ENCODE measurements at regions not wholly inside any gene's neighbourhood (a gene's known extent, or its start where the extent isn't known, plus 50 kb on each side); places are given as distances from the start of the nearest gene placed in this dataset.

DNA sequence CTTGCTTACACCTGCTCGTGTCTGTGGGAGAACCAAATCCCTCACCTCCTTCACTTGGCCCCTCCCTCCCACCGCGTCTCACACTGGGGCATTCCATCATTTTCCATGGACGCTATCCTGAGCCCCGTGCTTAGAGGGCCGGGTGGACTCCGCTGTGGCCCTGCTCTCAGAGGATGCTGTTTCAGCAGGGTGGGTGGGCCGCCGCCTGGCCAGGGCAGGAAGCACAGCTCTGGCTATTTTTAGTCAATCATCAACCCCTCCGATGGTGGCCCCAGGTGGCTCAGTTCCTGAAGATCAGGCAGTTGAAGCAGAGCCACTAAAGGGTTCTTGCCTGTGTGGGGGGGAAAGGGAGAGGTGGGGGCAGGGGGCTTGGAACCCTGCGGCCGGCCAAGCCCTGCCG lies 230.3 kb downstream of the ENGASE start:
- peak overlapping the region; percentile 90 to 92 for H3K27ac ChIP-seq
- H3K4me1 ChIP-seq (ENCODE audit: control insufficient read depth in 1 of 2, low read depth in 2 of 2) = peaks cover 21 to 37% of the 10 kb centered on the region in 2 donors
- no peaks in the 10 kb centered on the region for H3K36me3 ChIP-seq
- H3K4me3 ChIP-seq = peak overlapping the region; percentile 59
- no peaks in the 10 kb centered on the region for H3K9me3 ChIP-seq
- TF ChIP-seq, protein P1, sequence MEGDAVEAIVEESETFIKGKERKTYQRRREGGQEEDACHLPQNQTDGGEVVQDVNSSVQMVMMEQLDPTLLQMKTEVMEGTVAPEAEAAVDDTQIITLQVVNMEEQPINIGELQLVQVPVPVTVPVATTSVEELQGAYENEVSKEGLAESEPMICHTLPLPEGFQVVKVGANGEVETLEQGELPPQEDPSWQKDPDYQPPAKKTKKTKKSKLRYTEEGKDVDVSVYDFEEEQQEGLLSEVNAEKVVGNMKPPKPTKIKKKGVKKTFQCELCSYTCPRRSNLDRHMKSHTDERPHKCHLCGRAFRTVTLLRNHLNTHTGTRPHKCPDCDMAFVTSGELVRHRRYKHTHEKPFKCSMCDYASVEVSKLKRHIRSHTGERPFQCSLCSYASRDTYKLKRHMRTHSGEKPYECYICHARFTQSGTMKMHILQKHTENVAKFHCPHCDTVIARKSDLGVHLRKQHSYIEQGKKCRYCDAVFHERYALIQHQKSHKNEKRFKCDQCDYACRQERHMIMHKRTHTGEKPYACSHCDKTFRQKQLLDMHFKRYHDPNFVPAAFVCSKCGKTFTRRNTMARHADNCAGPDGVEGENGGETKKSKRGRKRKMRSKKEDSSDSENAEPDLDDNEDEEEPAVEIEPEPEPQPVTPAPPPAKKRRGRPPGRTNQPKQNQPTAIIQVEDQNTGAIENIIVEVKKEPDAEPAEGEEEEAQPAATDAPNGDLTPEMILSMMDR (IDR thresholded peaks at IDR 0.05) = peak; percentile 19
- no peak for DNase-seq (ENCODE audit: low spot score)
- H3K27me3 ChIP-seq (replicated peaks; ENCODE audit: insufficient read depth) = no peaks in the 10 kb centered on the region
- no peak for ATAC-seq (ENCODE audit: insufficient number of reproducible peaks, low FRiP score, low read depth)

DNA sequence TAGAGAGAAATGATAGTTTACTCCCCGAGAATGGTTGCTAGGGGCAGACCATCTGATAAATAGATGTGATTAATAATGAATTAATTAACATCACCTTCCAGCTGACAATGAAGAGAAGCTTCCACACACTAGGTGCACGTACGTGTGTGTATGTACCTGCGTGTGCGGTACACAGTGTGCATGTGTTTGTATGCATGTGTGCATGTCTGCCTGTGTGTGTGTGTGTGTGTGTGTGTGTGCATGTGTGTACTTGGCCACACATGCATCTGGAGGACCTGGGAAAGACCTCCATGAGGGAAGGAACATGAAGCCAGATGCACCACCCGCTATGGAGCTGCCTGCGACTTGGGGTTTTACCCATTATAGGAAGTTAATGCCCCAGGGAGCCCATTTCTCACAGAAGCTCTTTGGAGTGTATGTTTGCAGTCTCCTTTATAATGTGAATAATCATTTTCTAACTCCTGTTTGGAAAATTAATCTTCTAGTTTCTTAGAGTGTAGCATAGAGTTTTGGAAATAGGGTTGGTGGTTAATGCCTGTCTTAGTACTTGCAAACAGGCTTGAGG lies 229.1 kb downstream of the ENGASE start:
- H3K4me3 ChIP-seq = no peak overlapping the region
- H3K9me3 ChIP-seq = no peaks in the 10 kb centered on the region
- DNase-seq (ENCODE audit: low spot score) (no peak), ATAC-seq (ENCODE audit: insufficient number of reproducible peaks, low FRiP score, low read depth) (no peak)
- no peak overlapping the region for H3K27ac ChIP-seq
- H3K4me1 ChIP-seq (ENCODE audit: control insufficient read depth in 1 of 2, low read depth in 2 of 2) = peaks cover 21 to 37% of the 10 kb centered on the region in 2 donors
- TF ChIP-seq, protein P1 (IDR thresholded peaks at IDR 0.05) = no peak
- H3K36me3 ChIP-seq = no peaks in the 10 kb centered on the region
- H3K27me3 ChIP-seq (replicated peaks; ENCODE audit: insufficient read depth) = no peaks in the 10 kb centered on the region

DNA sequence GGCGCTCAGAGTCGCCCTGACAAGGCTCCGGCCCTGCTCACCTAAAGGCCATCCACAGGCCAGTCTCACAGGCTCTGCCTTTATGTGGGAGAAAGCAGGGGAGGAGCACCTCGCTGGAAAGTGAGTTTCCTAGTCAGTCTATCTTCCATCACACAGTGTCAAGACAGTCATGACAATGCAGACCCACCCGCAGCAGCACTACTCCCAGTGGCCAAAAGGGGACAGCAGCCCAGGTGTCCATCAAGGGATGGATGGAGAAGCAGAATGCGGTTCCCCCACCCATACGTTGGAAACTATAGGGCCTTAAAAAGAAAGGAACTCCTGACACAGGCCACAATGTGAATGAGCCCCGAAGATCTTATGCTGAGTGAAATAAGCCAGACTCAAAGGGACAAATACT lies 226.8 kb downstream of the ENGASE start:
- Histone ChIP-seq H3K4me1 (ENCODE audit: control insufficient read depth in 1 of 2, low read depth in 2 of 2) (peaks cover 11 to 20% of the 10 kb centered on the region in 2 donors), H3K4me3 (no peak overlapping the region), H3K27ac (no peak overlapping the region), H3K36me3 (no peaks in the 10 kb centered on the region), H3K27me3 (replicated peaks; ENCODE audit: insufficient read depth) (no peaks in the 10 kb centered on the region), H3K9me3 (no peaks in the 10 kb centered on the region)
- no peak for ATAC-seq (ENCODE audit: insufficient number of reproducible peaks, low FRiP score, low read depth)
- DNase-seq (ENCODE audit: low spot score) = no peak
- TF ChIP-seq, protein P1 (IDR thresholded peaks at IDR 0.05) = no peak

DNA sequence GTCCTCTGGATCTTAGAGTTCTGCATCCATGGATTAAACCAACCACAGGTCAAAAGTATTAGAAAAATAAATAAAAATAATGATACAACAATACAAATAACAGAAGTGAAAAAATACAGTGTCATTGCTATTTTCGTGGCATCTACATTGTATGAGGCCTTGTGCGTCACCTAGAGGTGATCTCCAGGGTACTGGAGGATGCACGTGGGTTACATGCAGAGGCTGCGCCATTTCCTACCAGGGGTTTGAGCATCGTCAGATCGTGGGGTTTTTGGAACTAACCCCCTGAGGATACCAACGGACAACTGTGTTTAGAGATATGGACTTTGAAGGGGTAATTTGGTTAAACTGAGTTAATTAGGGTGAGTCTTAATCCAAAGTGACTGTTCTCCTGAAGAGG lies 224.7 kb downstream of the ENGASE start:
- Histone ChIP-seq H3K9me3 (no peaks in the 10 kb centered on the region), H3K27ac (no peak overlapping the region), H3K4me1 (ENCODE audit: control insufficient read depth in 1 of 2, low read depth in 2 of 2) (no peaks in the 10 kb centered on the region), H3K36me3 (no peaks in the 10 kb centered on the region), H3K27me3 (replicated peaks; ENCODE audit: insufficient read depth) (no peaks in the 10 kb centered on the region), H3K4me3 (no peak overlapping the region)
- TF ChIP-seq, protein P1 (IDR thresholded peaks at IDR 0.05) = no peak
- ATAC-seq (ENCODE audit: insufficient number of reproducible peaks, low FRiP score, low read depth) (no peak), DNase-seq (ENCODE audit: low spot score) (no peak)

DNA sequence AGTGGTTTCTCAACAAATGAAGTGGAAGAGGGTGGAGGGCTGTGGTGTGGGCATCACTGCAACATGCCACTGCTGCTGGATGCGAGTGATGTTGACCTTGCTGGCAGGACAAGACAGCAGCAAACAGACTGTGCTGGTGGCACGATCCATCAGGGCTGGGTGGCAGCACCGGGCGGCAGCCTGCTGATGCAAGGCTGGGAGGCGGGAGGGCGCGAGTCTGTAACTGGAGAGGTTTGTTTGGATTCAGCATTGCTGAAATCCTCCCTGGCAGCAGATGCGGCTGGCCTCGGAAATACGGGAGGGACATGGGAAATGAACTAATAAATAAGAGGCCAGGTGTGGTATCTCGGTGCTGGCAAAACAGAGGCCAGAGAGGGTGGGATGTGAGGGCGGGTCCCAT lies 224.2 kb downstream of the ENGASE start:
- no peak overlapping the region for H3K4me3 ChIP-seq
- H3K9me3 ChIP-seq = no peaks in the 10 kb centered on the region
- ATAC-seq (ENCODE audit: insufficient number of reproducible peaks, low FRiP score, low read depth) (no peak), DNase-seq (ENCODE audit: low spot score) (no peak)
- H3K27me3 ChIP-seq (replicated peaks; ENCODE audit: insufficient read depth) = no peaks in the 10 kb centered on the region
- no peaks in the 10 kb centered on the region for H3K4me1 ChIP-seq (ENCODE audit: control insufficient read depth in 1 of 2, low read depth in 2 of 2)
- no peak overlapping the region for H3K27ac ChIP-seq
- H3K36me3 ChIP-seq = no peaks in the 10 kb centered on the region
- TF ChIP-seq, protein P1 (IDR thresholded peaks at IDR 0.05) = no peak

Data from thoracic aorta (tissue), 2 donors.